IMR-90 (cell line): ENCODE measurements at regions not wholly inside any gene's neighbourhood (a gene's known extent, or its start where the extent isn't known, plus 50 kb on each side); places are given as distances from the start of the nearest gene placed in this dataset.

Experiments used
- ATAC-seq: fragments of 200-7000 bp; cut with Tn5 transposase; 2 replicates; pipeline ENCODE4 v1.9.1; 2020; ENCODE audit warnings: low read depth, mild to moderate bottlenecking, moderate library complexity
- BruUV-seq: library from RNA; stranded (reverse); fragments of 400-500 nt; replicated peaks from 2 replicates; lab custom pipeline; 2021; lab: Mats Ljungman, UMichigan
- CTCF ChIA-PET: fragments of 300-600 bp; formaldehyde crosslinking; extraction: SDS; loops from one replicate; lab custom pipeline; 2021; ENCODE audit warnings: antibody characterized with exemption; lab: Yijun Ruan, JAX
- POLR2A ChIA-PET: fragments of 300-600 bp; sonication (Branson Sonifier 250); formaldehyde crosslinking; loops from one replicate; lab custom pipeline; 2022; ENCODE audit warnings: antibody characterized with exemption; ENCODE audit not compliant: unreplicated experiment; lab: Charles Lee
- DNase-seq: peaks from one replicate; pipeline ENCODE4 v3.0.0; 2013
- H2AFZ ChIP-seq: replicated peaks from 2 replicates; pipeline ENCODE3; 2013; ENCODE audit warnings: low read length, mild to moderate bottlenecking; ENCODE audit not compliant: poor library complexity
- H2AK5ac ChIP-seq: 2 replicates; pipeline ENCODE4 v1.6.1; 2013; ENCODE audit warnings: low read depth, low read length, inconsistent platforms
- H2AK9ac ChIP-seq: replicated peaks from 2 replicates; pipeline ENCODE3; 2013; ENCODE audit warnings: mild to moderate bottlenecking, low read depth, low read length, moderate library complexity; ENCODE audit not compliant: poor library complexity
- H2BK120ac ChIP-seq: 2 replicates; pipeline ENCODE4 v1.6.1; 2013; ENCODE audit warnings: low read depth, low read length, inconsistent platforms
- H2BK15ac ChIP-seq: 3 replicates; pipeline ENCODE4 v1.6.1; 2013; ENCODE audit warnings: low read depth, low read length, inconsistent platforms
- H2BK20ac ChIP-seq: 2 replicates; pipeline ENCODE4 v1.6.1; 2013; ENCODE audit warnings: low read depth, mild to moderate bottlenecking, inconsistent platforms, low read length, moderate library complexity
- H2BK5ac ChIP-seq: 2 replicates; pipeline ENCODE4 v1.6.1; 2013; ENCODE audit warnings: mild to moderate bottlenecking, low read depth, low read length, inconsistent platforms; ENCODE audit not compliant: poor library complexity, severe bottlenecking
- H3K14ac ChIP-seq: replicated peaks from 2 replicates; pipeline ENCODE4 v1.6.1; 2013; ENCODE audit warnings: low read depth, low read length, inconsistent platforms
- H3K18ac ChIP-seq: 2 replicates; pipeline ENCODE4 v1.6.1; 2013; ENCODE audit warnings: low read depth, low read length, control low read depth
- H3K23ac ChIP-seq: 2 replicates; pipeline ENCODE4 v1.6.1; 2013; ENCODE audit warnings: low read depth, low read length, inconsistent platforms
- H3K27ac ChIP-seq: 2 replicates; pipeline ENCODE4 v1.5.1; 2013; ENCODE audit warnings: mild to moderate bottlenecking, control low read depth, low read length; ENCODE audit not compliant: insufficient read depth
- H3K27me3 ChIP-seq: 2 replicates; pipeline ENCODE4 v1.6.1; 2013; ENCODE audit warnings: low read length; ENCODE audit not compliant: control insufficient read depth, insufficient read depth
- H3K36me3 ChIP-seq: 2 replicates; pipeline ENCODE4 v1.6.1; 2013; ENCODE audit warnings: low read length, mixed read lengths; ENCODE audit not compliant: control insufficient read depth, insufficient read depth
- H3K4ac ChIP-seq: 2 replicates; pipeline ENCODE4 v1.6.1; 2013; ENCODE audit warnings: low read depth, low read length, inconsistent platforms
- H3K4me1 ChIP-seq: 2 replicates; pipeline ENCODE4 v1.6.1; 2013; ENCODE audit warnings: low read length, mixed read lengths; ENCODE audit not compliant: control insufficient read depth, insufficient read depth
- H3K4me2 ChIP-seq: 2 replicates; pipeline ENCODE4 v1.6.1; 2013; ENCODE audit warnings: low read depth, mild to moderate bottlenecking, control low read depth, low read length, moderate library complexity
- H3K4me3 ChIP-seq: 2 replicates; pipeline ENCODE4 v1.5.1; 2013; ENCODE audit warnings: low read depth, mild to moderate bottlenecking, control low read depth, low read length, moderate library complexity; ENCODE audit not compliant: insufficient read depth
- H3K56ac ChIP-seq: 2 replicates; pipeline ENCODE4 v1.6.1; 2013; ENCODE audit warnings: low read length, inconsistent platforms; ENCODE audit not compliant: insufficient read depth; ENCODE audit errors: extremely low read depth
- H3K79me1 ChIP-seq, 2 experiments: 2 replicates each; pipeline ENCODE4 v1.6.1; 2013; ENCODE audit warnings: low read length in 2 of 2, inconsistent platforms in 1 of 2, low read depth in 1 of 2
- H3K9ac ChIP-seq: 2 replicates; pipeline ENCODE4 v1.6.1; 2013; ENCODE audit warnings: low read depth, low read length, control low read depth
- H3K9me1 ChIP-seq: 2 replicates; pipeline ENCODE4 v1.6.1; 2013; ENCODE audit warnings: low read length, inconsistent platforms; ENCODE audit not compliant: insufficient read depth
- H3K9me3 ChIP-seq: 2 replicates; pipeline ENCODE4 v1.6.1; 2013; ENCODE audit warnings: low read length; ENCODE audit not compliant: control insufficient read depth, insufficient read depth
- H4K20me1 ChIP-seq: 2 replicates; pipeline ENCODE4 v1.6.1; 2013; ENCODE audit warnings: low read length, inconsistent platforms; ENCODE audit not compliant: insufficient read depth
- H4K5ac ChIP-seq: 2 replicates; pipeline ENCODE4 v1.6.1; 2013; ENCODE audit warnings: mild to moderate bottlenecking, low read depth, low read length, control low read depth
- H4K8ac ChIP-seq, 2 experiments: 2 replicates each; pipeline ENCODE4 v1.6.1; 2013; ENCODE audit warnings: low read depth in 2 of 2, low read length in 2 of 2, control low read depth in 1 of 2, inconsistent platforms in 1 of 2
- H4K91ac ChIP-seq: 2 replicates; pipeline ENCODE4 v1.6.1; 2013; ENCODE audit warnings: low read depth, low read length, inconsistent platforms; ENCODE audit not compliant: insufficient read depth
- WGBS, 2 experiments: methylation state at CpG; one replicate each; pipeline versions ENCODE4 v1.1.5 to v1.1.7; 2013; ENCODE audit warnings: missing lambda C conversion rate in 2 of 2; ENCODE audit not compliant: insufficient read length in 1 of 2; ENCODE audit errors: extremely low coverage in 2 of 2; 5-methylcytosine and 5-hydroxymethylcytosine counted together
- dilution Hi-C: fragments of 300-500 bp; cut with HindIII; formaldehyde crosslinking; loops from one replicate; pipeline ENCODE4 v1.14.3; 2018; ENCODE audit warnings: low sequenced_read_pairs; ENCODE audit not compliant: unreplicated experiment
- in situ Hi-C: fragments of 300-500 bp; cut with MboI; formaldehyde crosslinking; loops from 3 replicates; pipeline ENCODE4 v1.14.3; 2019; ENCODE audit warnings: low sequenced_read_pairs, inconsistent platforms, mixed read lengths
- intact Hi-C: fragments of 100-400 bp; cut with micrococcal nuclease; formaldehyde crosslinking; loops from 2 replicates; pipeline ENCODE4 v1.10.0; 2022
- TF ChIP-seq, protein P1 (sequence below): conservative IDR thresholded peaks from 2 replicates; pipeline ENCODE4 v1.5.1; 2012; ENCODE audit warnings: mild to moderate bottlenecking, low read depth, low read length, improper control_type of control experiment

DNA sequence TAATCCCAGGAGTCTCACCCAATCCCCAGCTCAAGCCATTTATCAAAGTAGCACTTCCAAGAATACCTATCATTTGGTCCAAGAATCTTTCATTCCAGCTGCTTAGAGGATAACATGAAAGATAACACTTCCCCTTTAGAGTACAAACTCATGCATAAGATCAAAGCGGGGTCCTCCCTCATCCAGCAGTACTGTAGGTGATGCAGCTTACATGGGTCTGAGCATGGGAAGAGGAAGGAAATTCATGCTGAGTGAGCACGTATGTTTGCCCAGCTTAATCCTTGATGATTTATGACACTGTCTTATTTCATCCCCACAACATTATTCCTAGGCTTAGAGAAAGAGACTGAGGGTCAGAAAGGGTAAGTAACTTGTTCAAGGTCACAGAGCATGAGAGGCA lies 167.1 kb upstream of the GJB5 start:
- no peak overlapping the region for H3K56ac ChIP-seq
- ChIA-PET POLR2A (no interaction called here), CTCF (no interaction called here)
- H2AK5ac ChIP-seq: no peak overlapping the region
- no peaks in the 10 kb centered on the region for H3K79me1 ChIP-seq
- TF ChIP-seq, protein P1, sequence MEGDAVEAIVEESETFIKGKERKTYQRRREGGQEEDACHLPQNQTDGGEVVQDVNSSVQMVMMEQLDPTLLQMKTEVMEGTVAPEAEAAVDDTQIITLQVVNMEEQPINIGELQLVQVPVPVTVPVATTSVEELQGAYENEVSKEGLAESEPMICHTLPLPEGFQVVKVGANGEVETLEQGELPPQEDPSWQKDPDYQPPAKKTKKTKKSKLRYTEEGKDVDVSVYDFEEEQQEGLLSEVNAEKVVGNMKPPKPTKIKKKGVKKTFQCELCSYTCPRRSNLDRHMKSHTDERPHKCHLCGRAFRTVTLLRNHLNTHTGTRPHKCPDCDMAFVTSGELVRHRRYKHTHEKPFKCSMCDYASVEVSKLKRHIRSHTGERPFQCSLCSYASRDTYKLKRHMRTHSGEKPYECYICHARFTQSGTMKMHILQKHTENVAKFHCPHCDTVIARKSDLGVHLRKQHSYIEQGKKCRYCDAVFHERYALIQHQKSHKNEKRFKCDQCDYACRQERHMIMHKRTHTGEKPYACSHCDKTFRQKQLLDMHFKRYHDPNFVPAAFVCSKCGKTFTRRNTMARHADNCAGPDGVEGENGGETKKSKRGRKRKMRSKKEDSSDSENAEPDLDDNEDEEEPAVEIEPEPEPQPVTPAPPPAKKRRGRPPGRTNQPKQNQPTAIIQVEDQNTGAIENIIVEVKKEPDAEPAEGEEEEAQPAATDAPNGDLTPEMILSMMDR: no peak
- no peak overlapping the region for H2BK5ac ChIP-seq
- no peak overlapping the region for H4K91ac ChIP-seq
- no TSS peak for BruUV-seq
- no peak overlapping the region for H3K4me3 ChIP-seq
- H2BK120ac ChIP-seq: no peak overlapping the region
- dilution Hi-C loops (no loop called here), intact Hi-C loops (no loop called here), in situ Hi-C loops (no loop called here)
- no peak for ATAC-seq
- no peaks in the 10 kb centered on the region for H4K20me1 ChIP-seq
- no peak overlapping the region for H3K23ac ChIP-seq
- H3K27me3 ChIP-seq: no peaks in the 10 kb centered on the region
- H3K9me1 ChIP-seq: no peaks in the 10 kb centered on the region
- peaks cover 24% of the 10 kb centered on the region for H3K9me3 ChIP-seq
- H2AFZ ChIP-seq: no peak overlapping the region
- H3K18ac ChIP-seq: no peak overlapping the region
- H2BK15ac ChIP-seq: no peak overlapping the region
- DNase-seq: no peak
- H4K8ac ChIP-seq: no peak overlapping the region
- no peak overlapping the region for H2BK20ac ChIP-seq
- H3K36me3 ChIP-seq: no peaks in the 10 kb centered on the region
- no peak overlapping the region for H2AK9ac ChIP-seq
- no peak overlapping the region for H3K9ac ChIP-seq
- H3K27ac ChIP-seq: no peak overlapping the region
- H3K4me1 ChIP-seq: no peaks in the 10 kb centered on the region
- H3K14ac ChIP-seq: no peak overlapping the region
- no CpG with 5 or more reads among the region's 2 CpGs for WGBS, 2 experiments
- no peak overlapping the region for H3K4me2 ChIP-seq
- no peak overlapping the region for H4K5ac ChIP-seq
- no peak overlapping the region for H3K4ac ChIP-seq
